Mesendoderm (in vitro differentiated cells): ENCODE measurements at regions not wholly inside any gene's neighbourhood (a gene's known extent, or its start where the extent isn't known, plus 50 kb on each side); places are given as distances from the start of the nearest gene placed in this dataset.

Experiments used
- DNase-seq: peaks from one replicate; pipeline ENCODE4 v3.0.0; 2013
- H2AK5ac ChIP-seq: 2 replicates; pipeline ENCODE4 v1.6.1; 2013; ENCODE audit warnings: low read length, inconsistent platforms
- H2BK120ac ChIP-seq: 2 replicates; pipeline ENCODE4 v1.6.1; 2013; ENCODE audit warnings: low read depth, mild to moderate bottlenecking, low read length, moderate library complexity, mixed read lengths
- H2BK15ac ChIP-seq: replicated peaks from 2 replicates; pipeline ENCODE4 v1.6.1; 2013; ENCODE audit warnings: low read depth, mild to moderate bottlenecking, moderate library complexity
- H2BK5ac ChIP-seq: 2 replicates; pipeline ENCODE4 v1.6.1; 2013; ENCODE audit warnings: low read length, inconsistent platforms
- H3K18ac ChIP-seq: 2 replicates; pipeline ENCODE4 v1.6.1; 2013; ENCODE audit warnings: mild to moderate bottlenecking, low read length, mixed read lengths
- H3K23ac ChIP-seq: one replicate; pipeline ENCODE4 v1.6.1; 2013; ENCODE audit warnings: low read length
- H3K27ac ChIP-seq: 2 replicates; pipeline ENCODE4 v1.5.1; 2013; ENCODE audit warnings: low read depth, mild to moderate bottlenecking, inconsistent platforms, low read length, moderate library complexity
- H3K27me3 ChIP-seq: 2 replicates; pipeline ENCODE4 v1.6.1; 2013; ENCODE audit warnings: low read length, control low read depth, mild to moderate bottlenecking, inconsistent platforms; ENCODE audit not compliant: insufficient read depth, poor library complexity
- H3K36me3 ChIP-seq: 2 replicates; pipeline ENCODE4 v1.6.1; 2013; ENCODE audit warnings: low read length, inconsistent platforms; ENCODE audit not compliant: control insufficient read depth, insufficient read depth
- H3K4ac ChIP-seq: one replicate; pipeline ENCODE4 v1.6.1; 2013; ENCODE audit warnings: low read depth, mild to moderate bottlenecking, low read length, moderate library complexity
- H3K4me1 ChIP-seq: 2 replicates; pipeline ENCODE4 v1.6.1; 2013; ENCODE audit warnings: low read depth, low read length, inconsistent platforms; ENCODE audit not compliant: control insufficient read depth
- H3K4me2 ChIP-seq: 2 replicates; pipeline ENCODE4 v1.6.1; 2013; ENCODE audit warnings: low read length
- H3K4me3 ChIP-seq: 2 replicates; pipeline ENCODE4 v1.5.1; 2013; ENCODE audit warnings: mild to moderate bottlenecking, low read length
- H3K56ac ChIP-seq: one replicate; pipeline ENCODE4 v1.6.1; 2013; ENCODE audit warnings: low read length
- H3K79me1 ChIP-seq: 2 replicates; pipeline ENCODE4 v1.6.1; 2013; ENCODE audit warnings: low read length, inconsistent platforms
- H3K79me2 ChIP-seq: 2 replicates; pipeline ENCODE4 v1.6.1; 2013; ENCODE audit warnings: mild to moderate bottlenecking, low read length; ENCODE audit not compliant: control insufficient read depth, insufficient read depth
- H3K9ac ChIP-seq: 2 replicates; pipeline ENCODE4 v1.6.1; 2013; ENCODE audit warnings: low read length, inconsistent platforms
- H4K5ac ChIP-seq: one replicate; pipeline ENCODE4 v1.6.1; 2013; ENCODE audit warnings: low read length
- H4K8ac ChIP-seq: one replicate; pipeline ENCODE4 v1.6.1; 2013; ENCODE audit warnings: low read depth, mild to moderate bottlenecking, control low read depth, low read length, moderate library complexity
- WGBS: extraction: QIAGEN DNeasy Blood & Tissue Kit; methylation state at CpG from one replicate; pipeline ENCODE4 v1.1.7; 2013; ENCODE audit warnings: low lambda C conversion rate, missing lambda C conversion rate; ENCODE audit not compliant: insufficient coverage; ENCODE audit errors: extremely low coverage; 5-methylcytosine and 5-hydroxymethylcytosine counted together

DNA sequence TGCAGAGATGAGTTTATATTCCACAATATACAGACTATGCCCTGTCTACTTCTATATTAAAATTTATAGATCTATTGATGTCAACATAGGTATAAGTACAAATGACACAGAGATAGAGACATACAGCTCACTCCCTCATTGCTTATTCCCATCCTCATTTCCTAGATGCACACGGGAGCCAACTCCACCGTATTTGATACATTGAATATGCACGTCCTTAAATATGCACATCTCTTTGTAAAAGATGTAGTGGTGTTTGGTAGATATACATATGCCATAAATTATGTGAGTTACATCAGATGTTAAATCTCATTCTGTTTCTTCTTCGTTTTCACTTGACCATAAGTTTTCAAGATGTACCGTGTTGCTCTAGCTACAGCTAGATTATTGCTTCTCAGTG is 179.2 kb upstream of the RAB6C start:
- no peaks in the 10 kb centered on the region for H3K4me1 ChIP-seq
- no peak overlapping the region for H3K56ac ChIP-seq
- H3K4me3 ChIP-seq, result no peak overlapping the region
- H2BK15ac ChIP-seq, result no peak overlapping the region
- no peak overlapping the region for H3K4me2 ChIP-seq
- WGBS, result no CpG with 5 or more reads among the region's 5 CpGs
- no peak overlapping the region for H3K27ac ChIP-seq
- no peaks in the 10 kb centered on the region for H3K79me2 ChIP-seq
- no peak overlapping the region for H2BK120ac ChIP-seq
- no peak overlapping the region for H3K9ac ChIP-seq
- no peak overlapping the region for H2BK5ac ChIP-seq
- DNase-seq, result no peak
- no peak overlapping the region for H4K5ac ChIP-seq
- no peak overlapping the region for H4K8ac ChIP-seq
- no peak overlapping the region for H2AK5ac ChIP-seq
- no peaks in the 10 kb centered on the region for H3K27me3 ChIP-seq
- no peaks in the 10 kb centered on the region for H3K36me3 ChIP-seq
- no peaks in the 10 kb centered on the region for H3K79me1 ChIP-seq
- no peak overlapping the region for H3K18ac ChIP-seq
- H3K4ac ChIP-seq, result no peak overlapping the region
- no peak overlapping the region for H3K23ac ChIP-seq

DNA sequence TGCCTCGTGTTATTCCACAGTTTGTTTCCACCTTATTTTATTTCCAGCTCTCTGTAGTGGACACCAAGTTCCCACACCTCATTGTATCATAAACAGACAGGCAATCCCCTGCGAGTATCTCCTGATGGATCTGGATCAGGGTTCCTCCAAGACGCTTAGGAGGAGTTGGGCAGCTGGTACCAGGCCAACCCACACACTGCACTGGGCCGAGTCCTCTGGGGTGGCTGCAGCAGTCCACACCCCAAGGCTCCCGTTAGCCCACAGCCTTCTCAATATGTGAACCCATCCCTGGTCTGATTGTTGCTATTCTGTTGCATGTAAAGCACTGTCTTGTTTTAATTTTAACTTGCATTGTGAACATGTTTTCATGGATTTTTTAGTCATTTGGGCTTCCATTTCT is 178.8 kb upstream of the RAB6C start:
- H3K4me1 ChIP-seq, result no peaks in the 10 kb centered on the region
- H3K4me2 ChIP-seq, result no peak overlapping the region
- H2AK5ac ChIP-seq, result no peak overlapping the region
- no peak overlapping the region for H2BK15ac ChIP-seq
- H4K8ac ChIP-seq, result no peak overlapping the region
- H3K56ac ChIP-seq, result no peak overlapping the region
- no peak overlapping the region for H3K4me3 ChIP-seq
- H3K79me2 ChIP-seq, result no peaks in the 10 kb centered on the region
- DNase-seq, result no peak
- H3K79me1 ChIP-seq, result no peaks in the 10 kb centered on the region
- H4K5ac ChIP-seq, result no peak overlapping the region
- H2BK120ac ChIP-seq, result no peak overlapping the region
- H3K4ac ChIP-seq, result no peak overlapping the region
- WGBS, result no CpG with 5 or more reads among the region's 5 CpGs
- no peaks in the 10 kb centered on the region for H3K27me3 ChIP-seq
- no peak overlapping the region for H2BK5ac ChIP-seq
- H3K27ac ChIP-seq, result no peak overlapping the region
- H3K36me3 ChIP-seq, result no peaks in the 10 kb centered on the region
- H3K9ac ChIP-seq, result no peak overlapping the region
- H3K23ac ChIP-seq, result no peak overlapping the region
- no peak overlapping the region for H3K18ac ChIP-seq

- Histone ChIP-seq H3K23ac (no peak overlapping the region), H3K27me3 (no peaks in the 10 kb centered on the region), H4K5ac (no peak overlapping the region), H2BK120ac (no peak overlapping the region), H3K79me1 (no peaks in the 10 kb centered on the region), H3K4me3 (no peak overlapping the region), H2BK5ac (no peak overlapping the region), H3K4me1 (peaks cover 3% of the 10 kb centered on the region), H3K4me2 (no peak overlapping the region), H3K4ac (no peak overlapping the region), H3K79me2 (no peaks in the 10 kb centered on the region), H3K27ac (no peak overlapping the region), H4K8ac (no peak overlapping the region), H2AK5ac (no peak overlapping the region), H3K56ac (no peak overlapping the region), H3K9ac (no peak overlapping the region), H3K36me3 (no peaks in the 10 kb centered on the region), H2BK15ac (no peak overlapping the region), H3K18ac (no peak overlapping the region)
- WGBS, result no CpG with 5 or more reads among the region's 1 CpG
- DNase-seq, result no peak
Observed at GRCh38 chr2:129801575-129801974, 177.9 kb upstream of the RAB6C start.

DNA sequence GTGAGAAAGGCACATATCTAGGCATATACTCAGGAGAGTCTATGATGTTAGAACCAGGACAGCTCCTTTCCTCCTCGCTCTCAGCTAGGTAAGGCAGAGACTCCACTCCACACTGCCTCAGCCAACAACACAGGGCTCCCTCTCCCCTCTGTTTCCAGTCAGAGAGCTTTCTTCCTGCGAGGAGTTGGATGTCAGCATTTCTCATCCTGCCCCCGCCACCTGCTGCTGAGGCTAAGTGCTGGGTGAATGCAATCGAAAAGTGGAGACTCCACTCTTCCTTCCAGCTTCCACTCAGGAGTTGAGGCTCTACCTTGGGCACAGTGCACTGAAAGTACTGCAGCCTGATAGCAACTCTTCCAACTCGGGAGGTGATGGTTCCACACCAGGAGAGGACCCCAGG is 177.2 kb upstream of the RAB6C start:
- H3K36me3 ChIP-seq, result no peaks in the 10 kb centered on the region
- peak; percentile 44 for DNase-seq

GRCh38 chr2:129803032-129803431 is 176.4 kb upstream of the RAB6C start:
- Histone ChIP-seq H3K36me3 (no peaks in the 10 kb centered on the region), H2BK15ac (no peak overlapping the region), H2BK5ac (no peak overlapping the region), H3K4me3 (no peak overlapping the region), H2AK5ac (no peak overlapping the region), H4K8ac (no peak overlapping the region), H2BK120ac (no peak overlapping the region), H3K18ac (no peak overlapping the region), H3K27me3 (no peaks in the 10 kb centered on the region), H3K27ac (no peak overlapping the region), H3K79me2 (no peaks in the 10 kb centered on the region), H3K4ac (no peak overlapping the region), H3K9ac (no peak overlapping the region), H3K56ac (no peak overlapping the region), H3K79me1 (no peaks in the 10 kb centered on the region), H3K23ac (no peak overlapping the region), H3K4me2 (no peak overlapping the region), H4K5ac (no peak overlapping the region), H3K4me1 (peaks cover 3% of the 10 kb centered on the region)
- no CpG with 5 or more reads among the region's 1 CpG for WGBS
- DNase-seq, result no peak

More for the DNA sequence above, 177.2 kb upstream of the RAB6C start:
- Histone ChIP-seq H3K23ac (no peak overlapping the region), H3K56ac (no peak overlapping the region), H3K4ac (no peak overlapping the region), H3K4me3 (no peak overlapping the region), H3K18ac (peak overlapping the region; percentile 6), H3K79me1 (no peaks in the 10 kb centered on the region), H4K5ac (no peak overlapping the region), H3K4me2 (no peak overlapping the region), H2BK15ac (no peak overlapping the region), H2AK5ac (no peak overlapping the region), H2BK5ac (no peak overlapping the region), H2BK120ac (no peak overlapping the region), H3K4me1 (peaks cover 3% of the 10 kb centered on the region), H3K27ac (no peak overlapping the region), H3K9ac (no peak overlapping the region), H4K8ac (no peak overlapping the region), H3K79me2 (no peaks in the 10 kb centered on the region), H3K27me3 (no peaks in the 10 kb centered on the region)
- WGBS, result no CpG with 5 or more reads among the region's 5 CpGs

DNA sequence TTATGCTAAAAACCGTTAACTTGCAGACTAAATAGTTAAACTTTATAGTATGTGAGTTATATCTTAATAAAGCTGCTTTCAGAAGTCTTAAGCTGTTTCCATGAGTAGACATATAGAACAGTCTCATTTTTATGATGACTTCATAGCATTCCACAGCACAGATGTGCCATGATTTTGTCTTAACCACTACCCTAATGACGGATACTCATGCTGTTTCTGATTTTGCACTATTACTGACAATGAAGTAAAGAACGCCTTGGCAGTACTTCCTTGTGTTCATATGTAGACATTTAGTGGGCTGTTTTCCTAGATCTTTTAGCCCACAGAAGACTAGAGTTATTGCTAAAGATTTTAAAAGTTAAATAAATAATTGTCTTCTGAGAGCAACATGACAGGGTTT is 175.6 kb upstream of the RAB6C start:
- Histone ChIP-seq H3K4me1 (peaks cover 3% of the 10 kb centered on the region), H2BK15ac (no peak overlapping the region), H3K56ac (no peak overlapping the region), H2AK5ac (no peak overlapping the region), H3K4ac (no peak overlapping the region), H3K79me2 (no peaks in the 10 kb centered on the region), H3K23ac (no peak overlapping the region), H3K79me1 (no peaks in the 10 kb centered on the region), H3K27me3 (no peaks in the 10 kb centered on the region), H3K4me2 (no peak overlapping the region), H4K8ac (no peak overlapping the region), H3K9ac (no peak overlapping the region), H3K27ac (no peak overlapping the region), H3K36me3 (no peaks in the 10 kb centered on the region), H4K5ac (no peak overlapping the region), H3K18ac (no peak overlapping the region), H3K4me3 (no peak overlapping the region), H2BK5ac (no peak overlapping the region), H2BK120ac (no peak overlapping the region)
- DNase-seq, result no peak
- no CpG with 5 or more reads among the region's 3 CpGs for WGBS
